Neutrophil (primary cell): ENCODE measurements at regions not wholly inside any gene's neighbourhood (a gene's known extent, or its start where the extent isn't known, plus 50 kb on each side); places are given as distances from the start of the nearest gene placed in this dataset.

Experiments used
- H3K27ac ChIP-seq: fragments of 200-600 bp; sonication (generic); 2 replicates; pipeline ENCODE4 v1.5.1; 2016; ENCODE audit warnings: mild to moderate bottlenecking, moderate library complexity
- H3K27me3 ChIP-seq: fragments of 200-600 bp; sonication (generic); 2 replicates; pipeline ENCODE4 v1.6.0; 2016; ENCODE audit warnings: mild to moderate bottlenecking
- H3K36me3 ChIP-seq: fragments of 200-600 bp; sonication (generic); 2 replicates; pipeline ENCODE4 v1.5.1; 2017
- H3K4me1 ChIP-seq, 2 experiments: fragments of 200-600 bp in 1 of 2; sonication (generic) in 1 of 2; 1 replicate in 1 of 2; 2 replicates in 1 of 2; pipeline versions ENCODE4 v1.5.1 to v1.6.1; 2013 to 2016; ENCODE audit warnings: low read depth in 1 of 2, low read length in 1 of 2, mild to moderate bottlenecking in 1 of 2, moderate library complexity in 1 of 2; ENCODE audit not compliant: control insufficient read depth in 1 of 2, insufficient read depth in 1 of 2
- H3K4me3 ChIP-seq, 2 experiments: fragments of 200-600 bp in 1 of 2; sonication (generic) in 1 of 2; 1 replicate in 1 of 2; 2 replicates in 1 of 2; pipeline ENCODE4 v1.5.1; 2013 to 2016; ENCODE audit warnings: low read depth in 1 of 2, low read length in 1 of 2, mild to moderate bottlenecking in 1 of 2, moderate library complexity in 1 of 2
- H3K9me3 ChIP-seq: fragments of 200-600 bp; sonication (generic); 2 replicates; pipeline ENCODE4 v1.5.1; 2016
- CTCF ChIP-seq: fragments of 200-600 bp; sonication (generic); IDR thresholded peaks from 2 replicates; pipeline ENCODE4 v1.5.1; 2016; ENCODE audit warnings: antibody characterized with exemption

- H3K4me1 ChIP-seq = no peaks in the 10 kb centered on the region
- no peak overlapping the region for H3K4me3 ChIP-seq
- H3K36me3 ChIP-seq = no peaks in the 10 kb centered on the region
- no peak for TF ChIP-seq CTCF
- no peaks in the 10 kb centered on the region for H3K27me3 ChIP-seq
- no peaks in the 10 kb centered on the region for H3K9me3 ChIP-seq
- no peak overlapping the region for H3K27ac ChIP-seq
Measured at GRCh38 chr3:22777834-22778233, 425.3 kb upstream of the UBE2E2 start.

- Histone ChIP-seq H3K4me3 (no peak overlapping the region), H3K27ac (no peak overlapping the region), H3K4me1 (no peaks in the 10 kb centered on the region), H3K9me3 (no peaks in the 10 kb centered on the region), H3K27me3 (no peaks in the 10 kb centered on the region), H3K36me3 (no peaks in the 10 kb centered on the region)
- TF ChIP-seq CTCF = no peak
Measured at GRCh38 chr3:22779737-22780136, 423.4 kb upstream of the UBE2E2 start.

GRCh38 chr3:22792533-22792932 is 410.6 kb upstream of the UBE2E2 start:
- H3K4me1 ChIP-seq = no peaks in the 10 kb centered on the region
- no peak overlapping the region for H3K27ac ChIP-seq
- H3K4me3 ChIP-seq = no peak overlapping the region
- TF ChIP-seq CTCF = no peak
- H3K36me3 ChIP-seq = no peaks in the 10 kb centered on the region
- H3K27me3 ChIP-seq = no peaks in the 10 kb centered on the region
- H3K9me3 ChIP-seq = no peaks in the 10 kb centered on the region

GRCh38 chr3:22795917-22796316 is 407.2 kb upstream of the UBE2E2 start:
- no peak for TF ChIP-seq CTCF
- no peaks in the 10 kb centered on the region for H3K27me3 ChIP-seq
- no peaks in the 10 kb centered on the region for H3K4me1 ChIP-seq
- no peak overlapping the region for H3K27ac ChIP-seq
- no peaks in the 10 kb centered on the region for H3K9me3 ChIP-seq
- H3K4me3 ChIP-seq = no peak overlapping the region
- no peaks in the 10 kb centered on the region for H3K36me3 ChIP-seq

GRCh38 chr3:22798461-22798860 is 404.7 kb upstream of the UBE2E2 start:
- Histone ChIP-seq H3K9me3 (no peaks in the 10 kb centered on the region), H3K27me3 (no peaks in the 10 kb centered on the region), H3K4me1 (no peaks in the 10 kb centered on the region), H3K27ac (no peak overlapping the region), H3K36me3 (no peaks in the 10 kb centered on the region), H3K4me3 (no peak overlapping the region)
- no peak for TF ChIP-seq CTCF

GRCh38 chr3:22819209-22819608 is 383.9 kb upstream of the UBE2E2 start:
- no peaks in the 10 kb centered on the region for H3K9me3 ChIP-seq

More at GRCh38 chr3:22819209-22819608, 383.9 kb upstream of the UBE2E2 start:
- no peaks in the 10 kb centered on the region for H3K4me1 ChIP-seq
- TF ChIP-seq CTCF = no peak
- no peak overlapping the region for H3K4me3 ChIP-seq
- no peak overlapping the region for H3K27ac ChIP-seq
- no peaks in the 10 kb centered on the region for H3K36me3 ChIP-seq
- no peaks in the 10 kb centered on the region for H3K27me3 ChIP-seq
